ENCODE measurements at regions not wholly inside any gene's neighbourhood (a gene's known extent, or its start where the extent isn't known, plus 50 kb on each side); places are given as distances from the start of the nearest gene placed in this dataset.

- H3K27me3 Mint-ChIP-seq (ENCODE audit: low read depth): no peaks in the 10 kb centered on the region
- H3K4me3 Mint-ChIP-seq: no peak overlapping the region
- peaks cover 17% of the 10 kb centered on the region for H3K36me3 Mint-ChIP-seq (ENCODE audit: low read depth)
- H3K4me1 Mint-ChIP-seq: peaks cover 18% of the 10 kb centered on the region
- no peak for TF ChIP-seq CTCF (IDR thresholded peaks at IDR 0.05; ENCODE audit: unreplicated experiment in 3 of 3)
- no peak overlapping the region for H3K27ac Mint-ChIP-seq
- H3K9me3 Mint-ChIP-seq: peaks cover 29% of the 10 kb centered on the region
Measured at GRCh38 chr9:80635065-80635464, 1054.3 kb downstream of the TLE1 start.

DNA sequence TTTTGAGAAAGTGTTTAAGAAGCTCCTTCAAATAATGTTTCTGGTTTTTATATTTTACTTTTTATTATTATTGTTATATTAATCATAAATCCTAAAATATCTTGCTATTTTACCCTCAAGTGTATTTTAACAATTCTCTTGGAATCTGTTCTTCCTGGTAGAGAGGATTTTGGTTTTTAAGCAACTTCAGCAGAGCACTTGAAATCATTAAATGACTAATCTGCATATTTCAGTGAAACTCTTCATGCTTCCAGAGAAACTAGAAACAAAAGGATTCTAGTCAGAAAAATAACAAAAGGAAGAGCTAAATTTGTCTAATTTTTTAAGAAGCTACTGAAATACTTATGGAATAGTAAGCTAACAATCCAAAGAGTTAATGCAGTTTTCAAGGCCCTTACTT is 1057.3 kb downstream of the TLE1 start:
- Mint-ChIP-seq H3K4me3 (no peak overlapping the region), H3K27ac (no peak overlapping the region)

GRCh38 chr9:80622508-80622907 is 1050.7 kb downstream of the TLE4 start:
- no peaks in the 10 kb centered on the region for H3K36me3 Mint-ChIP-seq (ENCODE audit: low read depth)

More for the DNA sequence above, 1057.3 kb downstream of the TLE1 start:
- Mint-ChIP-seq H3K4me1 (peaks cover under 1% of the 10 kb centered on the region), H3K36me3 (ENCODE audit: low read depth) (peaks cover 14% of the 10 kb centered on the region), H3K27me3 (ENCODE audit: low read depth) (no peaks in the 10 kb centered on the region), H3K9me3 (peaks cover 29% of the 10 kb centered on the region)
- no peak for TF ChIP-seq CTCF (IDR thresholded peaks at IDR 0.05; ENCODE audit: unreplicated experiment in 3 of 3)

GRCh38 chr9:80619356-80619755 is 1047.6 kb downstream of the TLE4 start:
- H3K4me3 Mint-ChIP-seq: no peak overlapping the region
- no peak overlapping the region for H3K27ac Mint-ChIP-seq
- TF ChIP-seq CTCF (IDR thresholded peaks at IDR 0.05; ENCODE audit: unreplicated experiment in 3 of 3): no peak

More at GRCh38 chr9:80622508-80622907, 1050.7 kb downstream of the TLE4 start:
- Mint-ChIP-seq H3K9me3 (peaks cover 5% of the 10 kb centered on the region), H3K4me1 (no peaks in the 10 kb centered on the region), H3K4me3 (no peak overlapping the region), H3K27me3 (ENCODE audit: low read depth) (no peaks in the 10 kb centered on the region), H3K27ac (no peak overlapping the region)
- TF ChIP-seq CTCF (IDR thresholded peaks at IDR 0.05; ENCODE audit: unreplicated experiment in 3 of 3): no peak

DNA sequence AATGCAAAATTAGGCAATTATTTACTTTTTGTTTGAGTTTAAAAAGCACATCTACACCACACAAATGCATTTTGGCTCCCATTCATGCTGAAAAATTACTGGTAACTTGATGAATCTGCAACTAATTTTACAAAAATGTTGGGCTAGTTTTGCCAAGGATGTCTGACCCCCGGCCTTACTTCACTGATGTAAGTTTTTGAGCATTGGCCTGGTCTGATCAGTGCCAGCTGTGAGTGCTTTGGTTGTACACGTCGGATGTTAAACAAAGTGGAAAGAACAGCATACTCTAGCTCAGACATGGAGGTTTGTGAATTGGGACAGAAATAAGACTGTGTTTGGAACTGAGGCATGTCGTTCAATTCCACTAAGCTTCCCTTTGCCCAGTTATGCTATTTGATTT is 1044.2 kb downstream of the TLE4 start:
- peaks cover 3% of the 10 kb centered on the region for H3K9me3 Mint-ChIP-seq
- peaks cover 5% of the 10 kb centered on the region for H3K4me1 Mint-ChIP-seq
- H3K27ac Mint-ChIP-seq: peak overlapping the region in 2 of 3 experiments; percentile 56 to 67
- H3K4me3 Mint-ChIP-seq: no peak overlapping the region
- H3K27me3 Mint-ChIP-seq (ENCODE audit: low read depth): no peaks in the 10 kb centered on the region
- no peak for TF ChIP-seq CTCF (IDR thresholded peaks at IDR 0.05; ENCODE audit: unreplicated experiment in 3 of 3)
- no peaks in the 10 kb centered on the region for H3K36me3 Mint-ChIP-seq (ENCODE audit: low read depth)

More at GRCh38 chr9:80619356-80619755, 1047.6 kb downstream of the TLE4 start:
- no peaks in the 10 kb centered on the region for H3K27me3 Mint-ChIP-seq (ENCODE audit: low read depth)
- H3K9me3 Mint-ChIP-seq: peaks cover 5% of the 10 kb centered on the region
- H3K36me3 Mint-ChIP-seq (ENCODE audit: low read depth): no peaks in the 10 kb centered on the region
- peaks cover 5% of the 10 kb centered on the region for H3K4me1 Mint-ChIP-seq

GRCh38 chr9:80605793-80606192 is 1034.0 kb downstream of the TLE4 start:
- Mint-ChIP-seq H3K4me1 (peaks cover 18% of the 10 kb centered on the region), H3K9me3 (peaks cover 2% of the 10 kb centered on the region), H3K36me3 (ENCODE audit: low read depth) (no peaks in the 10 kb centered on the region), H3K27me3 (ENCODE audit: low read depth) (no peaks in the 10 kb centered on the region), H3K4me3 (no peak overlapping the region), H3K27ac (no peak overlapping the region)
- TF ChIP-seq CTCF (IDR thresholded peaks at IDR 0.05; ENCODE audit: unreplicated experiment in 3 of 3): no peak
